Astrocyte (in vitro differentiated cells and primary cell): ENCODE measurements at regions not wholly inside any gene's neighbourhood (a gene's known extent, or its start where the extent isn't known, plus 50 kb on each side); places are given as distances from the start of the nearest gene placed in this dataset.

ENCODE experiments used
- CTCF ChIP-seq: IDR thresholded peaks from 2 replicates; pipeline ENCODE4 v1.5.1; 2011; ENCODE audit warnings: low read depth, mild to moderate bottlenecking, inconsistent platforms, low read length, moderate library complexity; ENCODE audit not compliant: insufficient read depth
- EZH2 ChIP-seq: IDR thresholded peaks from 2 replicates; pipeline ENCODE4 v1.6.1; 2012; ENCODE audit warnings: mild to moderate bottlenecking, low read length, inconsistent platforms; ENCODE audit not compliant: insufficient read depth

GRCh38 chr3:134093956-134094355 lies 64.2 kb upstream of the SLCO2A1 start:
- TF ChIP-seq CTCF (no peak), EZH2 (no peak)
